ENCODE measurements at regions not wholly inside any gene's neighbourhood (a gene's known extent, or its start where the extent isn't known, plus 50 kb on each side); places are given as distances from the start of the nearest gene placed in this dataset.

DNA sequence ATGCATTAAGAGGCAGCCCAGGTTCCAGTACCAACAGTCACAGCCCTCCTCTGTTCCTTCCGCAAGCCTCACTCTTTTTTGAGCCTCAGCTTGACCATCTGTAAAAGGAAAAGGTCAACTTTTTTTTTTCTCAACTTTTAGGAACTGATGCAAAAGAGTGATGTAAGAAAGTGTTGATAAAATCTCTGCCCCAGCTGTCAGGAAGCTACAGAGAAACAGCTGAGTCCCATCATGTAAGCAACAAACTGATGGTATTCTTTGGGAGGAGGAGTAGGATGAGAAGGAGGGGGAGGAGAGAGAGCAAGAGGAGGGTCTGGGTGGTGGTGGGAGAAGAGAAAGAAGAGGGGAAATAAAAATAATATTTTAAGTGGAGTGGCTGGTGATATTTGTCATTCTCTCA, 233.9 kb upstream of the TSHZ3 start:
- Histone ChIP-seq H3K4me1 (ENCODE audit: low read length) (no peaks in the 10 kb centered on the region), H3K4me2 (ENCODE audit: low read depth, low read length, poor library complexity, severe bottlenecking) (no peak overlapping the region), H3K79me2 (ENCODE audit: low read length) (no peaks in the 10 kb centered on the region), H3K9ac (ENCODE audit: low read length) (no peak overlapping the region), H2AFZ (ENCODE audit: low read length) (no peak overlapping the region), H3K36me3 (ENCODE audit: insufficient read depth, low read length) (no peaks in the 10 kb centered on the region), H4K20me1 (ENCODE audit: insufficient read depth, low read depth, low read length) (no peaks in the 10 kb centered on the region), H3K4me3 (ENCODE audit: low read length) (no peak overlapping the region), H3K27ac (ENCODE audit: low read length) (no peak overlapping the region), H3K9me2 (replicated peaks; ENCODE audit: insufficient read depth, low read length) (no peaks in the 10 kb centered on the region), H3K9me3 (ENCODE audit: low read length) (no peaks in the 10 kb centered on the region), H3K27me3 (ENCODE audit: low read length) (no peaks in the 10 kb centered on the region)
- DNase-seq, result no peak

- Histone ChIP-seq H3K79me2 (ENCODE audit: low read length) (no peaks in the 10 kb centered on the region), H3K4me3 (ENCODE audit: low read length) (no peak overlapping the region), H3K27ac (ENCODE audit: low read length) (no peak overlapping the region), H3K9ac (ENCODE audit: low read length) (no peak overlapping the region), H2AFZ (ENCODE audit: low read length) (no peak overlapping the region), H3K4me1 (ENCODE audit: low read length) (no peaks in the 10 kb centered on the region), H4K20me1 (ENCODE audit: insufficient read depth, low read depth, low read length) (no peaks in the 10 kb centered on the region), H3K27me3 (ENCODE audit: low read length) (no peaks in the 10 kb centered on the region), H3K9me2 (replicated peaks; ENCODE audit: insufficient read depth, low read length) (no peaks in the 10 kb centered on the region), H3K4me2 (ENCODE audit: low read depth, low read length, poor library complexity, severe bottlenecking) (no peak overlapping the region), H3K9me3 (ENCODE audit: low read length) (no peaks in the 10 kb centered on the region), H3K36me3 (ENCODE audit: insufficient read depth, low read length) (no peaks in the 10 kb centered on the region)
- no peak for DNase-seq
Observed at GRCh38 chr19:31586282-31586681, 237.0 kb upstream of the TSHZ3 start.

- H3K9me2 ChIP-seq (replicated peaks; ENCODE audit: insufficient read depth, low read length), result no peaks in the 10 kb centered on the region
- no peak for DNase-seq
- peaks cover 3% of the 10 kb centered on the region; the same call in 1 of the 2 replicates for H3K4me1 ChIP-seq (ENCODE audit: low read length)
- H3K4me2 ChIP-seq (ENCODE audit: low read depth, low read length, poor library complexity, severe bottlenecking), result no peak overlapping the region
- H3K4me3 ChIP-seq (ENCODE audit: low read length), result no peak overlapping the region
- H3K9ac ChIP-seq (ENCODE audit: low read length), result no peak overlapping the region
- H4K20me1 ChIP-seq (ENCODE audit: insufficient read depth, low read depth, low read length), result no peaks in the 10 kb centered on the region
- H3K27ac ChIP-seq (ENCODE audit: low read length), result no peak overlapping the region
- no peak overlapping the region for H2AFZ ChIP-seq (ENCODE audit: low read length)
- H3K79me2 ChIP-seq (ENCODE audit: low read length), result no peaks in the 10 kb centered on the region
- no peaks in the 10 kb centered on the region for H3K36me3 ChIP-seq (ENCODE audit: insufficient read depth, low read length)
- H3K9me3 ChIP-seq (ENCODE audit: low read length), result no peaks in the 10 kb centered on the region
- H3K27me3 ChIP-seq (ENCODE audit: low read length), result no peaks in the 10 kb centered on the region
Observed at GRCh38 chr19:31589109-31589508, 239.9 kb upstream of the TSHZ3 start.

GRCh38 chr19:31591258-31591657, 242.0 kb upstream of the TSHZ3 start:
- Histone ChIP-seq H3K4me1 (ENCODE audit: low read length) (peaks cover 25% of the 10 kb centered on the region), H3K27ac (ENCODE audit: low read length) (no peak overlapping the region), H3K36me3 (ENCODE audit: insufficient read depth, low read length) (no peaks in the 10 kb centered on the region), H3K9me3 (ENCODE audit: low read length) (no peaks in the 10 kb centered on the region), H3K4me3 (ENCODE audit: low read length) (no peak overlapping the region), H3K79me2 (ENCODE audit: low read length) (no peaks in the 10 kb centered on the region), H4K20me1 (ENCODE audit: insufficient read depth, low read depth, low read length) (no peaks in the 10 kb centered on the region), H3K4me2 (ENCODE audit: low read depth, low read length, poor library complexity, severe bottlenecking) (no peak overlapping the region), H3K27me3 (ENCODE audit: low read length) (no peaks in the 10 kb centered on the region), H3K9ac (ENCODE audit: low read length) (no peak overlapping the region), H2AFZ (ENCODE audit: low read length) (no peak overlapping the region), H3K9me2 (replicated peaks; ENCODE audit: insufficient read depth, low read length) (no peaks in the 10 kb centered on the region)
- DNase-seq, result peak; percentile 67

DNA sequence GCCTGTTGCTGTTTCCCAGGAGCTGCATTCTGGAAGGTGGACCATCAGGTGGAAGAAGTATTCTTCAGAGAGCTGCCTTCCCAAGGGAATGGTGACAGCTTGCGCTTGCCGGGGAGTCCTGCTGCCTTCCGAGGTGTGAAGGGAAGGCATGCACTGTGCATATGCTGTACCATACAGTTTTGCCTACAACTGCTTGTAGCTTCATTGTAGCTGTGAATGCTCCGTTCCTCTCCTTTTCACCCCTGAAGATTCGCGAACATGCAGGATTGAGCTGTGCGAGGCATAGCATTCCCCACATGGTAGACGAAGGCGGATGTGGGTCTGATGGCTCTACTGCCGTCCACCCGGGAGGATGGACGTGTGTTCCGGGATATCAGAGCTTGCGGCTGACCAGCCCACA, 243.2 kb upstream of the TSHZ3 start:
- no peak overlapping the region for H3K9ac ChIP-seq (ENCODE audit: low read length)
- H3K4me3 ChIP-seq (ENCODE audit: low read length), result no peak overlapping the region
- peaks cover 26% of the 10 kb centered on the region for H3K4me1 ChIP-seq (ENCODE audit: low read length)
- H2AFZ ChIP-seq (ENCODE audit: low read length), result no peak overlapping the region
- no peak for DNase-seq
- H3K36me3 ChIP-seq (ENCODE audit: insufficient read depth, low read length), result no peaks in the 10 kb centered on the region
- no peaks in the 10 kb centered on the region for H4K20me1 ChIP-seq (ENCODE audit: insufficient read depth, low read depth, low read length)
- H3K4me2 ChIP-seq (ENCODE audit: low read depth, low read length, poor library complexity, severe bottlenecking), result no peak overlapping the region
- H3K9me2 ChIP-seq (replicated peaks; ENCODE audit: insufficient read depth, low read length), result no peaks in the 10 kb centered on the region
- H3K27ac ChIP-seq (ENCODE audit: low read length), result no peak overlapping the region
- no peaks in the 10 kb centered on the region for H3K9me3 ChIP-seq (ENCODE audit: low read length)
- H3K79me2 ChIP-seq (ENCODE audit: low read length), result no peaks in the 10 kb centered on the region
- no peaks in the 10 kb centered on the region for H3K27me3 ChIP-seq (ENCODE audit: low read length)

GRCh38 chr19:31594701-31595100, 245.5 kb upstream of the TSHZ3 start:
- H3K79me2 ChIP-seq (ENCODE audit: low read length), result no peaks in the 10 kb centered on the region
- no peaks in the 10 kb centered on the region for H3K9me2 ChIP-seq (replicated peaks; ENCODE audit: insufficient read depth, low read length)
- H3K4me1 ChIP-seq (ENCODE audit: low read length), result peaks cover 26% of the 10 kb centered on the region
- no peak for DNase-seq
- H3K27ac ChIP-seq (ENCODE audit: low read length), result no peak overlapping the region
- H3K36me3 ChIP-seq (ENCODE audit: insufficient read depth, low read length), result no peaks in the 10 kb centered on the region
- no peak overlapping the region for H3K4me3 ChIP-seq (ENCODE audit: low read length)
- no peaks in the 10 kb centered on the region for H4K20me1 ChIP-seq (ENCODE audit: insufficient read depth, low read depth, low read length)
- H3K27me3 ChIP-seq (ENCODE audit: low read length), result no peaks in the 10 kb centered on the region
- H3K4me2 ChIP-seq (ENCODE audit: low read depth, low read length, poor library complexity, severe bottlenecking), result peak overlapping the region; percentile 48
- no peak overlapping the region for H2AFZ ChIP-seq (ENCODE audit: low read length)
- no peaks in the 10 kb centered on the region for H3K9me3 ChIP-seq (ENCODE audit: low read length)
- H3K9ac ChIP-seq (ENCODE audit: low read length), result no peak overlapping the region

DNA sequence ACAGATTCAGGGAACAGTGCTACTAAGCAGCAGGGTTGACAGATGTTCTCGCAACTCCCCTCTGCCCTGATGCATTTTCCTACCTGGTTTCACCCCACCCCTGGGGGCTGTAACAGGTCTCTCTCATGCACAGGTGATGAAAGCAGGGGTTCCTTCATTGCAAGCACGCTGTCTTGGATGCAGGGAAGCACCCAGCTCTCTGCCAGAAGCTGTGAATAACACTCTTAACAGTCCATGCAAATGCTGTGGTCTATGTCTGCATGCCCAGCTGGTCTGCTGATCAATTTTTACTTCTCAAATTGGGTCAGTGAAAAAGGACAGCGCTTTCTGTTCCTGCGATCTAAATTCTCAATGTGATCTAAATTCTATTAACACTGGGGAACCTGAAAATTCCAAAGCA, 246.3 kb upstream of the TSHZ3 start:
- H4K20me1 ChIP-seq (ENCODE audit: insufficient read depth, low read depth, low read length), result no peaks in the 10 kb centered on the region
- peak overlapping the region; percentile 48 for H3K4me2 ChIP-seq (ENCODE audit: low read depth, low read length, poor library complexity, severe bottlenecking)
- no peak overlapping the region for H3K9ac ChIP-seq (ENCODE audit: low read length)
- no peaks in the 10 kb centered on the region for H3K27me3 ChIP-seq (ENCODE audit: low read length)
- H3K27ac ChIP-seq (ENCODE audit: low read length), result no peak overlapping the region
- H3K79me2 ChIP-seq (ENCODE audit: low read length), result no peaks in the 10 kb centered on the region
- peak; percentile 65 for DNase-seq
- peak overlapping the region; percentile 46 for H3K4me3 ChIP-seq (ENCODE audit: low read length)
- H2AFZ ChIP-seq (ENCODE audit: low read length), result no peak overlapping the region
- H3K4me1 ChIP-seq (ENCODE audit: low read length), result peaks cover 26% of the 10 kb centered on the region
- H3K9me3 ChIP-seq (ENCODE audit: low read length), result no peaks in the 10 kb centered on the region
- no peaks in the 10 kb centered on the region for H3K36me3 ChIP-seq (ENCODE audit: insufficient read depth, low read length)
- H3K9me2 ChIP-seq (replicated peaks; ENCODE audit: insufficient read depth, low read length), result no peaks in the 10 kb centered on the region

GRCh38 chr19:31596751-31597150, 247.5 kb upstream of the TSHZ3 start:
- Histone ChIP-seq H2AFZ (ENCODE audit: low read length) (no peak overlapping the region), H3K9me3 (ENCODE audit: low read length) (no peaks in the 10 kb centered on the region), H3K4me3 (ENCODE audit: low read length) (no peak overlapping the region), H3K9me2 (replicated peaks; ENCODE audit: insufficient read depth, low read length) (no peaks in the 10 kb centered on the region), H3K9ac (ENCODE audit: low read length) (no peak overlapping the region), H3K27ac (ENCODE audit: low read length) (no peak overlapping the region), H4K20me1 (ENCODE audit: insufficient read depth, low read depth, low read length) (no peaks in the 10 kb centered on the region), H3K4me1 (ENCODE audit: low read length) (peaks cover 26% of the 10 kb centered on the region), H3K4me2 (ENCODE audit: low read depth, low read length, poor library complexity, severe bottlenecking) (no peak overlapping the region), H3K79me2 (ENCODE audit: low read length) (no peaks in the 10 kb centered on the region), H3K27me3 (ENCODE audit: low read length) (no peaks in the 10 kb centered on the region), H3K36me3 (ENCODE audit: insufficient read depth, low read length) (no peaks in the 10 kb centered on the region)
- DNase-seq, result no peak

DNA sequence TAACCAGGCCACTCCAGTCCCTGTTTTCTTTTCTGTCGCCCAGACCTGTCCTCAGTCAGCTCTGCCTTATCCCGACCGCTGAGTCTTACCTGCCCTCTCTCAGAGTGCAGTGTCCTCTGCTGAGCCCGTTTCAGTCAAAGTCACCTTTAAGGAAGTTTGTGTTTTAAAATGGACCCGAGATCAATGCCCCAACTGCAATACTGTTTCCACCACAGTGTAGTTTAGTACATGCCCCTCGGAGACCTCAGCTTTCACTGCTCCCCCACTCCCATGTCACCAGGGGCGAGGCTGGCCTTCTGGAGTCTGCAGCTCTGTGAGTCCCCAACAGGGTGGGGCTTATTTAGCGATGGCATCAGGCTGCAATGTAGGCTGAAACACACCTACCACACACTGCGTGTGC, 248.4 kb upstream of the TSHZ3 start:
- Histone ChIP-seq H3K27me3 (ENCODE audit: low read length) (no peaks in the 10 kb centered on the region), H3K4me3 (ENCODE audit: low read length) (no peak overlapping the region), H4K20me1 (ENCODE audit: insufficient read depth, low read depth, low read length) (no peaks in the 10 kb centered on the region), H3K36me3 (ENCODE audit: insufficient read depth, low read length) (no peaks in the 10 kb centered on the region), H3K9me3 (ENCODE audit: low read length) (no peaks in the 10 kb centered on the region), H3K9me2 (replicated peaks; ENCODE audit: insufficient read depth, low read length) (no peaks in the 10 kb centered on the region), H3K4me2 (ENCODE audit: low read depth, low read length, poor library complexity, severe bottlenecking) (no peak overlapping the region), H3K27ac (ENCODE audit: low read length) (no peak overlapping the region), H3K9ac (ENCODE audit: low read length) (no peak overlapping the region), H3K79me2 (ENCODE audit: low read length) (no peaks in the 10 kb centered on the region), H2AFZ (ENCODE audit: low read length) (no peak overlapping the region), H3K4me1 (ENCODE audit: low read length) (peaks cover 26% of the 10 kb centered on the region)
- no peak for DNase-seq
